ENCODE measurements at regions not wholly inside any gene's neighbourhood (a gene's known extent, or its start where the extent isn't known, plus 50 kb on each side); places are given as distances from the start of the nearest gene placed in this dataset.

DNA sequence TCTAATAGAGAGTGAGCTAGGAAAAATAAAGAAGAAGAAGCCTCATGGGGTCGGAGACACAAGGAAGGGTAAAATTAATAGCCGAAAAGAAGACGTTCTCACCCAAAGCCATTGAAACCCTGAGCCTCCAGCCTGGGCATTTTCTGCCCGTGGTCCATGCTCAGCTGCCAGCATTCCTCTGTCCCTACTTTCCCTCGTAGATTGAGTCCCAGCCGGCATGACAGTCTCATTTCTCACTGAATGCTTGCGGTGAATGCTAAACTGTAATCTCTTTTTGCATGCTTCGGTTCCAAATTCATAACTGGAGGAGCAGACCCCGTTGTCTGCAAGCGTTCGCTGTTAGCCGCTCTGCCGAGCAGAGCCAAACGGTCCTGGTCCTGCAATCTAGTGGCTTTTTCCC, 54.0 kb upstream of the COX10 start:
- TF ChIP-seq, protein P1, sequence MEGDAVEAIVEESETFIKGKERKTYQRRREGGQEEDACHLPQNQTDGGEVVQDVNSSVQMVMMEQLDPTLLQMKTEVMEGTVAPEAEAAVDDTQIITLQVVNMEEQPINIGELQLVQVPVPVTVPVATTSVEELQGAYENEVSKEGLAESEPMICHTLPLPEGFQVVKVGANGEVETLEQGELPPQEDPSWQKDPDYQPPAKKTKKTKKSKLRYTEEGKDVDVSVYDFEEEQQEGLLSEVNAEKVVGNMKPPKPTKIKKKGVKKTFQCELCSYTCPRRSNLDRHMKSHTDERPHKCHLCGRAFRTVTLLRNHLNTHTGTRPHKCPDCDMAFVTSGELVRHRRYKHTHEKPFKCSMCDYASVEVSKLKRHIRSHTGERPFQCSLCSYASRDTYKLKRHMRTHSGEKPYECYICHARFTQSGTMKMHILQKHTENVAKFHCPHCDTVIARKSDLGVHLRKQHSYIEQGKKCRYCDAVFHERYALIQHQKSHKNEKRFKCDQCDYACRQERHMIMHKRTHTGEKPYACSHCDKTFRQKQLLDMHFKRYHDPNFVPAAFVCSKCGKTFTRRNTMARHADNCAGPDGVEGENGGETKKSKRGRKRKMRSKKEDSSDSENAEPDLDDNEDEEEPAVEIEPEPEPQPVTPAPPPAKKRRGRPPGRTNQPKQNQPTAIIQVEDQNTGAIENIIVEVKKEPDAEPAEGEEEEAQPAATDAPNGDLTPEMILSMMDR (IDR thresholded peaks at IDR 0.05): no peak

DNA sequence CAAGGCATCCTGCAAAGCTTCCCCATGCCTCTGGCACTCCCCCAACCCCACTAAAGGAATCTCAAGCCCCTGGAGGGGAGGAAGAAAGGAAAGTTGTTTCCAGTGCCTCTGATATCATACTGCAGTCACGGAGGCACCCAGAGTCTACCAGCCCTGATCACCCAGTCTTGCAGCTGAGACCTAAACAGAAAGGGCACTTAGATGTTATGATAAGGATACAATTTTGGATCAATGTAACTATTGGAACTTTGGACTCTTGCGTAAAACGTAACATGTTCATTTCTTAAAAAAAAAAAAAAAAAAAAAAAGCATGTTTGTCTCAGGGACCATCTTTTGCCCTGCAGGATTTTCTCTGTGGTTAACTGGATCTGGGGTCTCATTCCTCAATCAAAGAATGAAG, 52.4 kb upstream of the COX10 start:
- TF ChIP-seq, protein P1 (IDR thresholded peaks at IDR 0.05): no peak

DNA sequence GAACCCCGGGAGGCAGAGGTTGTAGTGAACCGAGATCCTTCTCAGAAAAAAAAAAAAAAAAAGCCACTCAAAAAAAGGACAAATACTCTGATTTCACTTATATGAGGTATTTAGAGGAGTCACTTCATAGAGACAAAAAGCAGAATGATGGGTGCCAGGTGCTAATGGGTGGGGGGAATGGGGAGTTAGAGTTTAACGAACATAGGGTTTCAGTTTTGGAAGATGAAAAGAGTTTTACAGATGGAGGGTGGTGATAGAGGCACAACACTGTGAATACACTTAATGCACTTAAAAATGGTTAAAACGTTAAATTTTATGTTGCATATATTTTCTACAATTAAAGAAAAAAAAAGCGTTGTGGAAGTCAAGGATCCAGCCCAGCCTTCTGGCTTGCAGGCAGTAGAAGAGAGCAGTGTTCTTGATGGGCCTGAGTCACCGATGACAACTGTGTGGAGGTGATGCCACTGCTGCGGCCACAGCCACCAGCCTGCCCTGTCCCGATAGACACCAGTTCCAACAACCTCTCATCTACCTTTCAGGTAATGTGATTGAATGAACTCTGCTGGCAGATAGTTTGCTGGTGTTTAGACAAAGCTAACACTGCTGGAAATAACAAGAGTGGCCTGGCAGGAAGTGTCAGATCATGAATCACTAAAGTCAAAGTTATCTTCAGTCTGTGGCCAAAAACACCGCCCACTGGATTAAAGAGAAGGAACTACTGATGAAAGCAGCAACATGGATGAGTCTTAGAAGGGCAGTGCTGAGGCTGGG, 49.9 kb upstream of the COX10 start:
- TF ChIP-seq, protein P1 (IDR thresholded peaks at IDR 0.05): no peak
